Stimulated activated CD4-positive, alpha-beta T cell treated with anti-CD3 and anti-CD28 coated beads, Interleukin-1b, Interleukin-23, amount 100 ng/mL, for 48 hours (primary cell): ENCODE measurements at regions not wholly inside any gene's neighbourhood (a gene's known extent, or its start where the extent isn't known, plus 50 kb on each side); places are given as distances from the start of the nearest gene placed in this dataset.

Experiments used
- DNase-seq: peaks from one replicate; pipeline ENCODE4 v3.0.0-alpha.2; 2020

- DNase-seq = no peak
Measured at GRCh38 chr3:193970773-193971206, 165.2 kb upstream of the HES1 start.

DNA sequence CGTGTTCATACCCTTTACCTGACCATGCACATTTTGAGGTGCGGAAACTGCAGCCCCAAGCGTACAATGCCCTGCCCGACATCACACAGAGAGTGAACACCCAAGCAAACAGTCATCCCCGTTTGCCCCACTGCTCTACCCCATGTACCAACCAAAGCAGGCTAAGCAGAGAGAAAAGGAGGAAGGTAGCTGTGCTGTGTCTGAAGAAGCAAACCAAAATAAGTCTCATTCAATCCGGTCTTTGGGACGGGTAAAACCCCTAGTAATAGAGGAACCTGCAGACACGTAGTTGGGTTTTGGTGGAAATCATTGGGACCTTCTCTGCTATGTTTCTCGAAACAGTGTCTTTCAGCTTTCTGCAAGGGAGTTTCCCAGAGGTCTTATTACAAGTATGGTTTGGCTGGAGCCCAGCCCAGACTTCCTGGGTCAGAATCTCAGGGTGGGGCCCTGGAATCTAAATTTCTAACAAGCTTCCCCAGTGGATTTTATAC, 164.6 kb upstream of the HES1 start:
- no peak for DNase-seq

DNA sequence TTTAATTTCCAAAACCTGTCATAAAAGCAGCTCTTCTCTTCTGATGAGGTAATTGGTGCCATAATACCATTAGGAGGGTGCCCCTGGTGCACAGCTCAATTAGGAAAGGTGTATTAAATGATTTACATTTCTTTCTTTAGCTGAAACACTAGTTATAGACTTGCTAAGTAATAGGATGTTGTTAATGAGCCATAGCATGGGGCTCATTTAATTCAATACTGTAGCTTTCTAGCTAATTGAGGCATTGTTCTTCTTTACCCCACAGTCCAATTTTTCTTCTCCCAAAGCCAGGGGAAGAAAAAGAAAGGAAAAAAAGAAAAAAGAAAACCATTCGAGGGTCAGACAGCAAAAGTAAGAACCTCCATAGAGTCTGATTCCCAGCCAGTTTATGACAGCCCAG, 164.0 kb upstream of the HES1 start:
- no peak for DNase-seq

GRCh38 chr3:193972832-193973231, 163.1 kb upstream of the HES1 start:
- DNase-seq = no peak

DNA sequence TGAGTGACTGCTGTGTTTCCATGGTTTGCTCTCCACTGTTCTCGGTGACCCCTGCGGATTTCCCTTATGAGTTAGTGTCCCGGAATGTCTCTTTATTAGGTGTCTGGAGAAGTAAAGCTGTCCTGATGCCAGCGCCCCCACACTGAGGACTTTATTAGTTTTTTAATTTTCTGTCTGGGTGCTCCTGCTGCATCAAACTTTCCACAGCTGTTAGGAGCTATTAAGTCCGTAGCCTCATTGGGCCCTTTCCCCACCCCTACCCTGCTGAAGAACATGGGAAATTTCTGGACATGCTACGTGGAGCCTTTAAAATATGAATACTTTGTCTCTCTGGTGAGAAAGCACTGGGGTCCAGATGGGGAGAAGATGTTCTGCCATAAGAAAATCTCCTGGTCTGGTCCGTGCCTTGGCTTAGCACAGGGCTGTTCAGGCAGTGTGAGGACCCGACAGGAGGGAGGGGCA, 161.7 kb upstream of the HES1 start:
- DNase-seq = no peak

- no peak for DNase-seq
Measured at GRCh38 chr3:193974671-193975535, 161.0 kb upstream of the HES1 start.

DNA sequence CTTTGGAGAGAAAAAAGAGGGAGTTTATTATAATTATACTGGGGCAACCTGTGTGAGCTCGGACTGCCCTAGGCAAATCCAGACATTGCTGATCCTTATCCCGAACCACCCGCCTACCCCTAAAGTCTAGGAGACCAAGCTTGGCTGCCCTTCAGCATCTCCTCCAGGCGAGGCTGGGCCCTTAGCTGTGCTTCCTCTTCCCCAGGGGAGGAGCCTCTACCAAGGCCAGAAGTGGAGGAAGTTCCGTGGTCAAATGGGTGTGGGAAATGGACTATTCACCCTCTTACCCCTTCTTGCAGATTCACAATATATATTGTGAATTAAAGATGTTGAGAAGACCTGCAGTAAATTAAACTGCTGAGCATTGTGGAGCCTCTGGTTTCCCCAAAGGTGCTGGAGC, 158.3 kb upstream of the HES1 start:
- DNase-seq = no peak

- no peak for DNase-seq
Measured at GRCh38 chr3:193978030-193978429, 157.9 kb upstream of the HES1 start.

- DNase-seq = no peak
Measured at GRCh38 chr3:193978486-193978885, 157.5 kb upstream of the HES1 start.

- no peak for DNase-seq
Measured at GRCh38 chr3:193980326-193980725, 155.6 kb upstream of the HES1 start.

DNA sequence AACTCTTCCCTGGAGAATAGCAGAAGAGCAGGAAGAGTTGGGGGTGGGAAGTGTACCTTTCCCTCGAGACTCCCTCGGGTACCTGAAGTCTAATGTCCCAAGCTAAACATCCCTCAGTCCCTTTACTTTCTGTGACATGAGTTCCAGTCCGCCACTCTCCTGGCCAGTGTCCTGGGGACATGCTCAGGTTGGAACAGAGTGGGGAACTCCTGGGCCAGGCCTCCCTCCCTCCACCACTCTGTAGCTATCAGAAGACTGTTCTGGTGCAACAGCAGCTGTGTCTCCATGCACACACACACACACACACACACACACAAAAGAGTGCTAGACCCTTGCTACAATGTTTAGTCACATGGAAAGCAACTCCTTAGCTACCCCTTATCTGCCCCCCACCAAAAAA, 155.0 kb upstream of the HES1 start:
- DNase-seq = no peak

DNA sequence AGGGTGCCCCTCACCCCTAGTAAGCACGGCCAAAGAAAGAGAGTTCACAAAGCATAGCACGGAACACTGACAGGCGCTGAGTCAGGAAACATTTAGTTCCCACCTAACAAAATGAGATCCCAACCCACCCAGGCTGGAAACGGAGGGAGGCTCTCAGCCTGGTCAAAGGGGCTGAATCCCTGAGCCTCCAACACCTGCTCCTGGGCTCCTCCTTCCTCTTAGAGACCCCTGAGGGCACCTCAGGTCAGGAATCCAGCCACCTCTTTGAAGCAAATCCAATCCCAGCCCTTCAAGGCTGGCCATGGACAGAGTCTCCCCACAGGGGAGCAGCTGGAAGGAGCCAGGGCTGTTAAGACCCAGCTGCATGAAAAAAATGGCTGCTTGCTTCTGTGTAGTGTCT, 154.4 kb upstream of the HES1 start:
- DNase-seq = no peak

- no peak for DNase-seq
Measured at GRCh38 chr3:193982258-193982659, 153.7 kb upstream of the HES1 start.

GRCh38 chr3:193983846-193984818, 151.8 kb upstream of the HES1 start:
- DNase-seq = no peak

DNA sequence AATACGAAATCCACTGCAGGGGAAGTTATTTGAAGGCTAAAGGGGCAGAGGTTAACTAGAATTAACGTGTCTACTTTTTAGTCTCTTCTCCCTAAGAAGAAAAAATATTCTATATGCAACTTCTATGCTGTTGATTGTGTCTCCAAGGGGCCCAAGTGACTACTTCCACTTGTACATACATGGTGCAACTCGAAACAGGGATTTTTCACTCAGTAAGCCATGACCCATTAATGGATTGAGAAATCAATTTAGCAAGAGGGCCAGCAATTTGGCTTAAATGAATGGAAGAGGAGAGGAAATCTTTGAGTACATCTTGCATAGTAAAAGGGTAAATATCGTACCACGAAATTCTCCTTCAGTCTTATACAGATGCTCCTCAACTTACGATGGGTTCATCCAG, 151.1 kb upstream of the HES1 start:
- no peak for DNase-seq

- DNase-seq = no peak
Measured at GRCh38 chr3:193987186-193987585, 148.8 kb upstream of the HES1 start.

GRCh38 chr3:193989186-193989585, 146.8 kb upstream of the HES1 start:
- no peak for DNase-seq

GRCh38 chr3:193991666-193992424, 144.1 kb upstream of the HES1 start:
- no peak for DNase-seq

DNA sequence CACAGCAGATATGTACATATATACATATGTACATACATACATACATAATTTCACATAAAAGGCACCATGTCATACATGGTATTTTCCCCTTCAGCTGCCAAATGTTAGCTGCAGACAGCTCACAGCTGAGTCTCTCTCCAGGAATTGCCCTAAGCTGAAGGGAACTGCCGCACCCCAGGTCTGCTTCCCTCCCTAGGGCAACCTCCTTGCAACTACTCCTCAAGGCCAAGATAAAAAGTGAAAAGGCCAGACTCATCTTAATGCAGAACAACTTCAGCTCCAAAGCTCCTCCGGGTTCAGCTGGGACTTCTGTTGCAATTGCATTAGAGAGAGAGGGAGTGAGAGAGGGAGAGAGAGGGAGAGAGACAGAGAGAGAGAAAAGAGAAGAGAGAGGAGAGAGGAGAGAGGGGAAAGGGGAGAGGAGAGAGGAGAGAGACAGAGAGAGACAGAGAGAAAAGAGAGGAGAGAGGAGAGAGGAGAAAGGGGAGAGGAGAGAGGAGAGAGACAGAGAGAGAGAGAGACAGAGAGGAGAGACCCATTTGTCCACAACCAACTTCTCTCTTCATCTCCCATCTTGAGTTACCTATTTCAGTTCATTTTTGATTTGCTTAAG, 143.4 kb upstream of the HES1 start:
- no peak for DNase-seq

GRCh38 chr3:193996221-193996620, 139.7 kb upstream of the HES1 start:
- DNase-seq = no peak

DNA sequence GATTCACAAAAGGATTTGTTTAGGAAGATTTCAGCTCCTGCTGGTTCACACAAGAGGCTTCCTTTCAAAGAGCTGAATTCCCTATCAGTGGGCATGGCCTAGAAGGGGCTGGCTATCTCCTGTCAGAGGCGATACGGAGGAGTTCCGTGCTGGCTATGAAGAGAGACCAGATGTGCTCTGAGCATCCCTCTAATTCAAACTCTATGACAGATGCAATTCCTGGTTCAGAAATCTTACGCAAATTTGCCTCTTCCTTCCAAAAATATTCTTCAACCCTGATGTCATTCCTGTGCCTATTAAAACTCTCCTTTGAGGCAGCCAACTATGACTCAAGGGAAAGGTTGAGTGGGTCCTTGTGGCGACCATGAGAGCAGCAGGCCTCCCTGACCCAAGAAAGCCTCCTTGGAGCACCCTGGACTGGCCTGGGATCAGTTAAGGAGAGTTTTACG, 139.3 kb upstream of the HES1 start:
- no peak for DNase-seq
